ENCODE measurements at regions not wholly inside any gene's neighbourhood (a gene's known extent, or its start where the extent isn't known, plus 50 kb on each side); places are given as distances from the start of the nearest gene placed in this dataset.

DNA sequence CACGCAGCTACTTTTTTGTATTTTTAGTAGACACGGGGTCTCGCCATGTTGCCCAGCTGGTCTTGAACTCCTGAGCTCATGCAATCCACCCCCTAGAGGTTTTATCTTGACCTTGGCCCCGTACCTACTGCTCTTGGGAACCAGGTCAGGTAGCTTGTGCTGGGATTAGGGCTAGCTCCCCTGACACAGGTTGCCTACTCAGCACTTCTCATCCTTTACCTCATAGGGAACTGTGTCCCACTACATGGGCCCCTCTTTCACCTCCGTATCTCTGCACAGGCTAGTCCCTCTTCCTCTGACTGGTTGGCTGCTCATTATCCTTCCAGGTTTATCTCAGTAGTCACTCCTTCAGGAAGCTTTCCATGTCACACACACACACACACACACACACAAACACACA lies 58.0 kb upstream of the ITPRID1 start:
- no peak for DNase-seq (ENCODE audit: low read depth)

DNA sequence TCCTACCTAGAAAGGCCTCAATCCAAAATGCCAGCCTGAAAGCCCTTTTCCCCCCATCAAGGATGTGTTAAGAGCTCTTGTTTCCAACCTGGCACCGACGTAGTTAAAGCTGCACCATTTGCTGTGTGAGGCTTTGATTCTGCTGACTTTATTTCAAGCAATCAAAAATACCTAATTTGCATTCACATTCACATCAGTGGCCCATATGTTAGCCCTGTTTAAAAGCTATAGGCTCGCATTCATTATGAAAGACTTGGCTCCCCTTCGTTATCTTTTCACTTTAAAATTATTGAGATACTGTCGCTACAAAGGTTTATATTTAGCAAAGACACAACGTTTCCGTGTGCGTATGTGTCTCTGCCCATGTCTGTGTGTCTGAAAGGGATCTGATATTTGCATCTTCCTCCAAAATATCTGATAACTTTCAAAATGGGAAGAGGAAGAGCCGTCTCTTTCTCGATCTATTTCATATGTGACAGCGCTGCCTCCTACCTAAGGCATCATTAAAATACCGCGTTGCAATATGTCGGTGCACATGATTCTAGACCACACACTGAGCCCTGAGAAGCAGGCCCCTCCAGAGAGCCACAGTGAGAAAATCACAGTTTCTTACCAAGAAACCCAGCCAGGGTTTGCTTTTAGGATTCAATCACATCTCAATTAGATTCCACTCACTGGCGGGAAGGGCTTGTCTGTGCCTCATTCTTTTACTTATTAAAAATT lies 57.1 kb upstream of the ITPRID1 start:
- no peak for DNase-seq (ENCODE audit: low read depth)

DNA sequence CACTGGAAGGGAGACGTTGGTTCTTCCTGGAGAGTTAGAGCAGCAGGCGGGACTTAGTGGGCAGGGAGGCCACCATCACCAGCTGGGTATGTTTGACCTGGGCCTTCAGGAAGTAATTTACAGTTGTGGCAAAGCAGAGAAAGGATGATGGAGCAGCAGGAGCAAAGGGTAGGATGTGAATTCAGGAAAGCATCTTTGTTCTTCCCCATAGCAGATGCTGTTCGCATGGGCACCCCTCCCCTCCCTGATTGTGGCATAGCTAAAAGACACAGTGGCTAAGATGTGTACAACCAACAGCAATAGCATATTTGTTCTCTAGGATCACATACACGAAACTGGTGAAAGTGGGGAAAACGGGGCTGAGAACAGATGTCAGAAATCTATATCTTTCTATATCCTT lies 56.3 kb upstream of the ITPRID1 start:
- DNase-seq (ENCODE audit: low read depth) = no peak

- no peak for DNase-seq (ENCODE audit: low read depth)
Measured at GRCh38 chr7:31458203-31458602, 55.7 kb upstream of the ITPRID1 start.

- DNase-seq (ENCODE audit: low read depth) = no peak
Measured at GRCh38 chr7:31462636-31463035, 51.3 kb upstream of the ITPRID1 start.

Data from myocyte (in vitro differentiated cells).